Loucy (cell line): ENCODE measurements at regions not wholly inside any gene's neighbourhood (a gene's known extent, or its start where the extent isn't known, plus 50 kb on each side); places are given as distances from the start of the nearest gene placed in this dataset.

Experiments
- H2AFZ ChIP-seq: fragments of 200-600 bp; sonication (generic); 2 replicates; pipeline ENCODE4 v1.6.0; 2016; ENCODE audit warnings: antibody characterized with exemption, mild to moderate bottlenecking, low read length, moderate library complexity
- H3F3A ChIP-seq: fragments of 200-600 bp; 2 replicates; pipeline ENCODE4 v1.6.0; 2016; ENCODE audit warnings: antibody characterized with exemption, low read depth, mild to moderate bottlenecking
- H3K27me3 ChIP-seq: fragments of 200-600 bp; sonication (generic); 2 replicates; pipeline ENCODE4 v1.6.1; 2014; ENCODE audit warnings: low read length, mild to moderate bottlenecking; ENCODE audit not compliant: insufficient read depth, poor library complexity, severe bottlenecking
- H3K36me3 ChIP-seq: fragments of 200-600 bp; sonication (generic); 2 replicates; pipeline ENCODE4 v1.6.1; 2016; ENCODE audit warnings: low read length; ENCODE audit not compliant: insufficient read depth
- H3K4me1 ChIP-seq: fragments of 200-600 bp; sonication (generic); 2 replicates; pipeline ENCODE4 v1.5.1; 2014; ENCODE audit warnings: low read length, mild to moderate bottlenecking; ENCODE audit not compliant: insufficient read depth, poor library complexity, severe bottlenecking
- H3K4me2 ChIP-seq: fragments of 200-600 bp; sonication (generic); 2 replicates; pipeline ENCODE4 v1.6.0; 2014; ENCODE audit warnings: antibody characterized with exemption, low read length, low read depth, mild to moderate bottlenecking; ENCODE audit not compliant: poor library complexity, severe bottlenecking
- H3K4me3 ChIP-seq: fragments of 200-600 bp; sonication (generic); 2 replicates; pipeline ENCODE4 v1.5.1; 2014; ENCODE audit warnings: low read length, mild to moderate bottlenecking, mixed read lengths; ENCODE audit not compliant: poor library complexity, severe bottlenecking
- H3K79me2 ChIP-seq: fragments of 200-600 bp; sonication (generic); 2 replicates; pipeline ENCODE4 v1.6.1; 2014; ENCODE audit warnings: low read length; ENCODE audit not compliant: insufficient read depth
- H3K9ac ChIP-seq: fragments of 200-600 bp; sonication (generic); 2 replicates; pipeline ENCODE4 v1.6.0; 2014; ENCODE audit warnings: mild to moderate bottlenecking, low read depth, low read length, moderate library complexity; ENCODE audit not compliant: poor library complexity, severe bottlenecking
- H3K9me2 ChIP-seq: fragments of 200-600 bp; sonication (generic); replicated peaks from 2 replicates; pipeline ENCODE4 v1.6.1; 2016; ENCODE audit warnings: low read depth, low read length, mixed read lengths
- H3K9me3 ChIP-seq: fragments of 200-600 bp; sonication (generic); 2 replicates; pipeline ENCODE4 v1.6.1; 2014; ENCODE audit warnings: mild to moderate bottlenecking, antibody characterized with exemption, low read length, low read depth; ENCODE audit not compliant: insufficient read depth
- H4K20me1 ChIP-seq: fragments of 200-600 bp; sonication (generic); 2 replicates; pipeline ENCODE4 v1.6.0; 2014; ENCODE audit warnings: antibody characterized with exemption, low read length, mild to moderate bottlenecking; ENCODE audit not compliant: insufficient read depth, poor library complexity, severe bottlenecking
- CTCF ChIP-seq: fragments of 200-600 bp; sonication (generic); conservative IDR thresholded peaks from 2 replicates; pipeline ENCODE4 v1.5.1; 2014; ENCODE audit warnings: mild to moderate bottlenecking, antibody characterized with exemption, low read length
- EZH2phosphoT487 ChIP-seq: fragments of 200-600 bp; IDR thresholded peaks from 2 replicates; pipeline ENCODE4 v1.6.1; 2018; ENCODE audit warnings: antibody characterized with exemption, mild to moderate bottlenecking, moderate library complexity, borderline replicate concordance

- no peak overlapping the region for H2AFZ ChIP-seq
- H3K4me2 ChIP-seq, result no peak overlapping the region
- H3K9ac ChIP-seq, result no peak overlapping the region
Observed at GRCh38 chr11:116233561-116233960, 539.2 kb downstream of the BUD13 start.

GRCh38 chr11:116232364-116232828 is 540.4 kb downstream of the BUD13 start:
- Histone ChIP-seq H3K4me3 (no peak overlapping the region), H3K79me2 (no peaks in the 10 kb centered on the region), H2AFZ (no peak overlapping the region), H4K20me1 (no peaks in the 10 kb centered on the region), H3F3A (no peaks in the 10 kb centered on the region), H3K4me1 (no peaks in the 10 kb centered on the region), H3K9me2 (no peaks in the 10 kb centered on the region), H3K4me2 (no peak overlapping the region), H3K9me3 (no peaks in the 10 kb centered on the region), H3K36me3 (no peaks in the 10 kb centered on the region), H3K27me3 (no peaks in the 10 kb centered on the region), H3K9ac (no peak overlapping the region)
- TF ChIP-seq EZH2phosphoT487, result no peak
- TF ChIP-seq CTCF, result no peak

More at GRCh38 chr11:116233561-116233960, 539.2 kb downstream of the BUD13 start:
- H4K20me1 ChIP-seq, result no peaks in the 10 kb centered on the region
- no peak for TF ChIP-seq EZH2phosphoT487
- no peak for TF ChIP-seq CTCF
- no peaks in the 10 kb centered on the region for H3K4me1 ChIP-seq
- no peak overlapping the region for H3K4me3 ChIP-seq
- H3K9me3 ChIP-seq, result no peaks in the 10 kb centered on the region; the same call in 1 of the 2 replicates
- no peaks in the 10 kb centered on the region for H3K27me3 ChIP-seq
- no peaks in the 10 kb centered on the region for H3K9me2 ChIP-seq
- H3K36me3 ChIP-seq, result no peaks in the 10 kb centered on the region
- no peaks in the 10 kb centered on the region for H3K79me2 ChIP-seq
- H3F3A ChIP-seq, result no peaks in the 10 kb centered on the region

GRCh38 chr11:116231543-116231942 is 541.2 kb downstream of the BUD13 start:
- no peak overlapping the region for H3K4me2 ChIP-seq
- no peaks in the 10 kb centered on the region for H3F3A ChIP-seq
- H3K4me1 ChIP-seq, result no peaks in the 10 kb centered on the region
- H3K9ac ChIP-seq, result no peak overlapping the region
- H3K27me3 ChIP-seq, result no peaks in the 10 kb centered on the region
- no peaks in the 10 kb centered on the region for H3K36me3 ChIP-seq
- no peaks in the 10 kb centered on the region for H4K20me1 ChIP-seq
- TF ChIP-seq CTCF (no peak), EZH2phosphoT487 (no peak)
- H3K4me3 ChIP-seq, result no peak overlapping the region
- no peak overlapping the region for H2AFZ ChIP-seq
- no peaks in the 10 kb centered on the region for H3K79me2 ChIP-seq
- H3K9me3 ChIP-seq, result no peaks in the 10 kb centered on the region
- H3K9me2 ChIP-seq, result no peaks in the 10 kb centered on the region
